SK-N-SH (cell line): ENCODE measurements at regions not wholly inside any gene's neighbourhood (a gene's known extent, or its start where the extent isn't known, plus 50 kb on each side); places are given as distances from the start of the nearest gene placed in this dataset.

Experiments
- CTCF ChIA-PET: fragments of 300-600, 350-600 bp; formaldehyde crosslinking; extraction: SDS; loops from one replicate; lab custom pipeline; 2021; lab: Yijun Ruan, JAX
- POLR2A ChIA-PET: fragments of 350-600 bp; sonication (Branson Sonifier 250); formaldehyde crosslinking; extraction: SDS; loops from one replicate; lab custom pipeline; 2020; ENCODE audit warnings: antibody characterized with exemption, inconsistent platforms; lab: Yijun Ruan, JAX
- DNase-seq: peaks from one replicate; pipeline ENCODE4 v3.0.0; 2012
- H2AFZ ChIP-seq: fragments of 200-600 bp; sonication (generic); 2 replicates; pipeline ENCODE4 v1.8.1; 2016; ENCODE audit warnings: antibody characterized with exemption, mild to moderate bottlenecking, low read depth
- H3F3A ChIP-seq: fragments of 200-600 bp; sonication (generic); replicated peaks from 2 replicates; pipeline ENCODE3; 2016; ENCODE audit warnings: antibody characterized with exemption, mild to moderate bottlenecking; ENCODE audit not compliant: insufficient read depth
- H3K27ac ChIP-seq, 2 experiments: fragments of 200-500 bp in 1 of 2; fragments of 200-600 bp in 1 of 2; sonication (Bioruptor generic) in 1 of 2; sonication (generic), shearing (Covaris generic) in 1 of 2; 2 replicates each; pipeline versions ENCODE4 v1.5.1 to v1.6.1; 2014 to 2016; ENCODE audit warnings: low read depth in 2 of 2, inconsistent platforms in 1 of 2, low read length in 1 of 2, mild to moderate bottlenecking in 1 of 2, mixed read lengths in 1 of 2
- H3K27me3 ChIP-seq: fragments of 200-600 bp; sonication (generic), shearing (Covaris generic); 2 replicates; pipeline ENCODE4 v1.6.1; 2016; ENCODE audit warnings: mixed run types; ENCODE audit not compliant: insufficient read depth
- H3K36me3 ChIP-seq, 2 experiments: fragments of 200-500 bp in 1 of 2; fragments of 200-600 bp in 1 of 2; sonication (Bioruptor generic) in 1 of 2; sonication (generic) in 1 of 2; replicated peaks in 1 of 2; 2 replicates each; pipeline versions ENCODE3 to v1.5.1; 2014 to 2016; ENCODE audit warnings: low read length in 1 of 2, mild to moderate bottlenecking in 1 of 2; ENCODE audit not compliant: insufficient read depth in 2 of 2, control insufficient read depth in 1 of 2
- H3K4me1 ChIP-seq, 2 experiments: fragments of 200-500 bp in 1 of 2; fragments of 200-600 bp in 1 of 2; sonication (Bioruptor generic) in 1 of 2; sonication (generic), shearing (Covaris generic) in 1 of 2; 2 replicates each; pipeline versions ENCODE4 v1.5.1 to v1.6.1; 2014 to 2016; ENCODE audit warnings: low read depth in 1 of 2, low read length in 1 of 2, mixed run types in 1 of 2; ENCODE audit not compliant: insufficient read depth in 2 of 2, control insufficient read depth in 1 of 2
- H3K4me2 ChIP-seq: fragments of 200-600 bp; sonication (generic), shearing (Covaris generic); 2 replicates; pipeline ENCODE4 v1.6.1; 2017; ENCODE audit warnings: mixed run types
- H3K4me3 ChIP-seq, 2 experiments: fragments of 200-500 bp in 1 of 2; fragments of 200-600 bp in 1 of 2; sonication (Bioruptor generic) in 1 of 2; sonication (generic), shearing (Covaris generic) in 1 of 2; 2 replicates each; pipeline versions ENCODE4 v1.5.1 to v1.8.1; 2014 to 2016; ENCODE audit warnings: low read depth in 2 of 2, inconsistent platforms in 1 of 2, low read length in 1 of 2, mild to moderate bottlenecking in 1 of 2, mixed read lengths in 1 of 2, moderate library complexity in 1 of 2
- H3K79me2 ChIP-seq: fragments of 200-600 bp; sonication (generic); 2 replicates; pipeline ENCODE4 v1.8.1; 2017; ENCODE audit warnings: mild to moderate bottlenecking; ENCODE audit not compliant: insufficient read depth
- H3K9ac ChIP-seq: fragments of 200-600 bp; sonication (generic); 2 replicates; pipeline ENCODE4 v1.6.1; 2017; ENCODE audit warnings: mixed run types
- H3K9me2 ChIP-seq: fragments of 200-600 bp; sonication (generic); 2 replicates; pipeline ENCODE4 v1.6.1; 2017; ENCODE audit warnings: mixed run types
- H3K9me3 ChIP-seq: fragments of 200-600 bp; sonication (generic); 2 replicates; pipeline ENCODE4 v1.6.1; 2017; ENCODE audit warnings: mixed run types, mild to moderate bottlenecking, moderate library complexity
- H4K20me1 ChIP-seq: fragments of 200-600 bp; sonication (generic); 2 replicates; pipeline ENCODE4 v1.6.1; 2017; ENCODE audit warnings: mild to moderate bottlenecking, mixed run types; ENCODE audit not compliant: insufficient read depth
- CHD2 ChIP-seq: fragments of 150-350 bp; IDR thresholded peaks from 2 replicates; pipeline ENCODE4 v1.6.1; 2018; ENCODE audit warnings: low read length; ENCODE audit not compliant: partially characterized antibody
- CTCF ChIP-seq: fragments of 200-600 bp; sonication (generic); IDR thresholded peaks from 2 replicates; pipeline ENCODE4 v1.6.1; 2017; ENCODE audit warnings: antibody characterized with exemption, mild to moderate bottlenecking, moderate library complexity
- ELF1 ChIP-seq: IDR thresholded peaks from 2 replicates; pipeline ENCODE4 v1.4.0; 2012
- EP300 ChIP-seq, 2 experiments: IDR thresholded peaks; 2 replicates each; pipeline versions ENCODE4 v1.4.0 to v1.6.1; 2012; ENCODE audit warnings: borderline replicate concordance in 1 of 2, low read depth in 1 of 2, low read length in 1 of 2
- FOXJ3 ChIP-seq: sonication (generic); formaldehyde crosslinking; IDR thresholded peaks from 2 replicates; pipeline ENCODE4 v1.5.1; 2020; ENCODE audit warnings: mild to moderate bottlenecking, missing genetic modification reagents
- FOXM1 ChIP-seq: IDR thresholded peaks from 2 replicates; pipeline ENCODE4 v1.4.0; 2012; ENCODE audit warnings: low read depth, mild to moderate bottlenecking
- IRF3 ChIP-seq: fragments of 150-350 bp; IDR thresholded peaks from 2 replicates; pipeline ENCODE4 v1.6.1; 2016; ENCODE audit warnings: mild to moderate bottlenecking, low read depth, low read length
- JUND ChIP-seq: IDR thresholded peaks from 2 replicates; pipeline ENCODE4 v1.4.0; 2012
- MAX ChIP-seq: IDR thresholded peaks from 2 replicates; pipeline ENCODE4 v1.4.0; 2012; ENCODE audit warnings: low read depth
- MEF2A ChIP-seq: IDR thresholded peaks from 2 replicates; pipeline ENCODE4 v1.4.0; 2012; ENCODE audit warnings: low read depth, borderline replicate concordance
- MXI1 ChIP-seq: IDR thresholded peaks from 2 replicates; pipeline ENCODE4 v1.6.1; 2012; ENCODE audit warnings: mild to moderate bottlenecking, low read depth, low read length, improper control_type of control experiment
- NRF1 ChIP-seq: IDR thresholded peaks from 2 replicates; pipeline ENCODE4 v1.6.1; 2012; ENCODE audit warnings: low read depth, mild to moderate bottlenecking, low read length
- RCOR1 ChIP-seq: fragments of 150-350 bp; IDR thresholded peaks from 2 replicates; pipeline ENCODE4 v1.6.1; 2017; ENCODE audit warnings: antibody characterized with exemption, low read length
- REST ChIP-seq: IDR thresholded peaks from 2 replicates; pipeline ENCODE4 v1.6.1; 2012; ENCODE audit warnings: mild to moderate bottlenecking, low read depth, low read length, moderate library complexity
- SMC3 ChIP-seq: IDR thresholded peaks from 2 replicates; pipeline ENCODE4 v1.6.1; 2012; ENCODE audit warnings: low read depth, low read length, improper control_type of control experiment
- USF1 ChIP-seq: IDR thresholded peaks from 2 replicates; pipeline ENCODE4 v1.4.0; 2012; ENCODE audit warnings: low read depth, borderline replicate concordance
- YY1 ChIP-seq: IDR thresholded peaks from 2 replicates; pipeline ENCODE4 v1.4.0; 2012; ENCODE audit warnings: low read depth, mild to moderate bottlenecking
- ZBTB33 ChIP-seq: IDR thresholded peaks from 2 replicates; pipeline ENCODE4 v1.4.0; 2012; ENCODE audit warnings: low read depth, borderline replicate concordance
- WGBS: methylation state at CpG from one replicate; pipeline ENCODE4 v1.1.6; 2017; ENCODE audit warnings: low lambda C conversion rate; 5-methylcytosine and 5-hydroxymethylcytosine counted together

GRCh38 chr4:54159543-54159942 lies 59.6 kb downstream of the GSX2 start:
- POLR2A ChIA-PET = no interaction called here

More at GRCh38 chr4:54159543-54159942, 59.6 kb downstream of the GSX2 start:
- Histone ChIP-seq H3F3A (peaks cover 7% of the 10 kb centered on the region), H2AFZ (no peak overlapping the region), H3K4me1 (no peaks in the 10 kb centered on the region), H3K4me3 (no peak overlapping the region), H3K79me2 (no peaks in the 10 kb centered on the region), H3K9me3 (peaks cover 16% of the 10 kb centered on the region; the same call in 1 of the 2 replicates), H4K20me1 (no peaks in the 10 kb centered on the region), H3K27me3 (no peaks in the 10 kb centered on the region), H3K36me3 (no peaks in the 10 kb centered on the region), H3K9me2 (no peaks in the 10 kb centered on the region), H3K27ac (no peak overlapping the region), H3K4me2 (no peak overlapping the region), H3K9ac (no peak overlapping the region)
- DNase-seq = no peak
- 56% methylated on average over 3 of the region's 3 CpGs for WGBS
- CTCF ChIA-PET = no interaction called here
- TF ChIP-seq SMC3 = no peak
- no peak for TF ChIP-seq JUND
- TF ChIP-seq MEF2A = no peak
- no peak for TF ChIP-seq CHD2
- no peak for TF ChIP-seq ZBTB33
- no peak for TF ChIP-seq NRF1
- TF ChIP-seq FOXJ3 = no peak
- TF ChIP-seq CTCF = no peak
- TF ChIP-seq RCOR1 = no peak
- TF ChIP-seq USF1 = no peak
- no peak for TF ChIP-seq FOXM1
- no peak for TF ChIP-seq MAX
- no peak for TF ChIP-seq ELF1
- TF ChIP-seq REST = no peak
- TF ChIP-seq IRF3 = no peak
- TF ChIP-seq EP300 (IDR thresholded peaks at IDR 0.05; ENCODE audit: borderline replicate concordance in 1 of 2, low read depth in 1 of 2, low read length in 1 of 2) = no peak
- TF ChIP-seq MXI1 = no peak
- no peak for TF ChIP-seq YY1
